BE2C (cell line): ENCODE measurements at regions not wholly inside any gene's neighbourhood (a gene's known extent, or its start where the extent isn't known, plus 50 kb on each side); places are given as distances from the start of the nearest gene placed in this dataset.

Source experiments
- DNase-seq: peaks from one replicate; pipeline ENCODE4 v3.0.0-alpha.2; 2020
- H3K27me3 ChIP-seq: fragments of 250-450 bp; sonication (Bioruptor Pico); 2 replicates; pipeline ENCODE4 v1.5.1; 2020; ENCODE audit warnings: mild to moderate bottlenecking
- H3K36me3 ChIP-seq: fragments of 250-450 bp; sonication (Bioruptor Pico); 2 replicates; pipeline ENCODE4 v1.5.1; 2020; ENCODE audit warnings: mild to moderate bottlenecking
- H3K4me1 ChIP-seq: fragments of 250-450 bp; sonication (Bioruptor Pico); 2 replicates; pipeline ENCODE4 v1.5.1; 2020
- H3K4me3 ChIP-seq: 2 replicates; pipeline ENCODE4 v1.5.1; 2011; ENCODE audit warnings: low read depth, low read length
- H3K9me3 ChIP-seq: fragments of 250-450 bp; sonication (Bioruptor Pico); 2 replicates; pipeline ENCODE4 v1.5.1; 2020
- CTCF ChIP-seq: IDR thresholded peaks from 2 replicates; pipeline ENCODE4 v1.5.1; 2012; ENCODE audit warnings: mild to moderate bottlenecking, low read depth, low read length

GRCh38 chr6:119476024-119476423 lies 126.5 kb upstream of the MAN1A1 start:
- Histone ChIP-seq H3K4me1 (peaks cover 6% of the 10 kb centered on the region; the same call in 1 of the 2 replicates), H3K36me3 (no peaks in the 10 kb centered on the region), H3K9me3 (no peaks in the 10 kb centered on the region), H3K27me3 (no peaks in the 10 kb centered on the region), H3K4me3 (no peak overlapping the region)
- TF ChIP-seq CTCF, result no peak
- no peak for DNase-seq

- Histone ChIP-seq H3K36me3 (no peaks in the 10 kb centered on the region), H3K9me3 (no peaks in the 10 kb centered on the region), H3K27me3 (no peaks in the 10 kb centered on the region), H3K4me3 (no peak overlapping the region), H3K4me1 (no peaks in the 10 kb centered on the region)
- no peak for DNase-seq
- no peak for TF ChIP-seq CTCF
These were observed 121.5 kb upstream of the MAN1A1 start for GRCh38 chr6:119470893-119471542.

GRCh38 chr6:119467488-119468081 lies 118.0 kb upstream of the MAN1A1 start:
- no peak overlapping the region for H3K4me3 ChIP-seq
- no peaks in the 10 kb centered on the region for H3K36me3 ChIP-seq
- no peaks in the 10 kb centered on the region for H3K9me3 ChIP-seq
- no peak for TF ChIP-seq CTCF
- H3K27me3 ChIP-seq, result no peaks in the 10 kb centered on the region
- no peak for DNase-seq
- no peaks in the 10 kb centered on the region for H3K4me1 ChIP-seq

GRCh38 chr6:119466226-119466625 lies 116.7 kb upstream of the MAN1A1 start:
- Histone ChIP-seq H3K27me3 (no peaks in the 10 kb centered on the region), H3K36me3 (no peaks in the 10 kb centered on the region), H3K4me3 (no peak overlapping the region), H3K4me1 (no peaks in the 10 kb centered on the region), H3K9me3 (no peaks in the 10 kb centered on the region)
- TF ChIP-seq CTCF, result no peak
- no peak for DNase-seq

- H3K36me3 ChIP-seq, result no peaks in the 10 kb centered on the region
- H3K4me3 ChIP-seq, result no peak overlapping the region
- DNase-seq, result no peak
- no peaks in the 10 kb centered on the region for H3K9me3 ChIP-seq
- no peaks in the 10 kb centered on the region for H3K4me1 ChIP-seq
- TF ChIP-seq CTCF, result no peak
- H3K27me3 ChIP-seq, result no peaks in the 10 kb centered on the region
These were observed 113.6 kb upstream of the MAN1A1 start for GRCh38 chr6:119463081-119463626.

- H3K4me1 ChIP-seq, result no peaks in the 10 kb centered on the region
- H3K4me3 ChIP-seq, result no peak overlapping the region
These were observed 111.6 kb upstream of the MAN1A1 start for GRCh38 chr6:119461187-119461586.

More at GRCh38 chr6:119461187-119461586, 111.6 kb upstream of the MAN1A1 start:
- Histone ChIP-seq H3K9me3 (no peaks in the 10 kb centered on the region), H3K36me3 (no peaks in the 10 kb centered on the region), H3K27me3 (no peaks in the 10 kb centered on the region)
- no peak for DNase-seq
- no peak for TF ChIP-seq CTCF
